Upper lobe of right lung (tissue), 1 donor: ENCODE measurements at regions not wholly inside any gene's neighbourhood (a gene's known extent, or its start where the extent isn't known, plus 50 kb on each side); places are given as distances from the start of the nearest gene placed in this dataset.

Experiments
- ATAC-seq: fragments of 200-7000 bp; cut with Tn5 transposase; one replicate; pipeline ENCODE4 v1.9.1; 2020; ENCODE audit warnings: mild to moderate bottlenecking, moderate library complexity
- DNase-seq: peaks from one replicate; pipeline ENCODE4 v3.0.0-alpha.2; 2020
- H3K27ac ChIP-seq: fragments of 200-600 bp; one replicate; pipeline ENCODE4 v1.8.0; 2022
- H3K27me3 ChIP-seq: fragments of 200-600 bp; one replicate; pipeline ENCODE4 v1.8.0; 2022; ENCODE audit warnings: mild to moderate bottlenecking
- H3K36me3 ChIP-seq: fragments of 200-600 bp; one replicate; pipeline ENCODE4 v1.8.0; 2022
- H3K4me1 ChIP-seq: fragments of 200-600 bp; one replicate; pipeline ENCODE4 v1.8.0; 2022
- H3K4me3 ChIP-seq: fragments of 200-600 bp; one replicate; pipeline ENCODE4 v1.8.0; 2022; ENCODE audit warnings: mild to moderate bottlenecking
- H3K9me3 ChIP-seq: fragments of 200-600 bp; one replicate; pipeline ENCODE4 v1.8.0; 2022
- CTCF ChIP-seq: fragments of 200-600 bp; IDR thresholded peaks from one replicate; pipeline ENCODE4 v1.8.0; 2022; ENCODE audit warnings: antibody characterized with exemption
- intact Hi-C: fragments of 100-400 bp; cut with DNase I; formaldehyde crosslinking; loops from one replicate; pipeline ENCODE4 v1.11.0; 2022
- donor health status: DM: no; HTN: yes; CAD: no; lungs with severe emphysema.

- H3K27me3 ChIP-seq, result no peaks in the 10 kb centered on the region
- TF ChIP-seq CTCF, result no peak
- H3K36me3 ChIP-seq, result no peaks in the 10 kb centered on the region
- no peak overlapping the region for H3K27ac ChIP-seq
- no peak for DNase-seq
- H3K4me3 ChIP-seq, result no peak overlapping the region
- intact Hi-C loops, result no loop called here
- no peaks in the 10 kb centered on the region for H3K9me3 ChIP-seq
- H3K4me1 ChIP-seq, result peaks cover 16% of the 10 kb centered on the region
- ATAC-seq, result no peak
Observed at GRCh38 chr3:72346526-72346926, 501.7 kb downstream of the SHQ1 start.

- Histone ChIP-seq H3K27me3 (no peaks in the 10 kb centered on the region), H3K27ac (no peak overlapping the region), H3K36me3 (no peaks in the 10 kb centered on the region), H3K4me1 (peaks cover 16% of the 10 kb centered on the region), H3K4me3 (no peak overlapping the region), H3K9me3 (no peaks in the 10 kb centered on the region)
- ATAC-seq (no peak), DNase-seq (no peak)
- no peak for TF ChIP-seq CTCF
- intact Hi-C loops, result no loop called here
Observed at GRCh38 chr3:72345980-72346379, 502.3 kb downstream of the SHQ1 start.

GRCh38 chr3:72345237-72345878, 502.9 kb downstream of the SHQ1 start:
- no peaks in the 10 kb centered on the region for H3K27me3 ChIP-seq
- no peak overlapping the region for H3K27ac ChIP-seq
- ATAC-seq (no peak), DNase-seq (no peak)
- H3K4me1 ChIP-seq, result peaks cover 16% of the 10 kb centered on the region
- H3K4me3 ChIP-seq, result no peak overlapping the region
- no peaks in the 10 kb centered on the region for H3K9me3 ChIP-seq
- no peaks in the 10 kb centered on the region for H3K36me3 ChIP-seq
- intact Hi-C loops, result no loop called here
- TF ChIP-seq CTCF, result no peak

- Histone ChIP-seq H3K27ac (no peak overlapping the region), H3K27me3 (no peaks in the 10 kb centered on the region), H3K36me3 (no peaks in the 10 kb centered on the region), H3K9me3 (no peaks in the 10 kb centered on the region), H3K4me3 (no peak overlapping the region), H3K4me1 (peaks cover 16% of the 10 kb centered on the region)
- intact Hi-C loops, result no loop called here
- no peak for ATAC-seq
- no peak for DNase-seq
- no peak for TF ChIP-seq CTCF
Observed at GRCh38 chr3:72344647-72345046, 503.6 kb downstream of the SHQ1 start.

- no peak for TF ChIP-seq CTCF
- no peaks in the 10 kb centered on the region for H3K36me3 ChIP-seq
- DNase-seq (no peak), ATAC-seq (no peak)
- H3K27ac ChIP-seq, result no peak overlapping the region
- intact Hi-C loops, result no loop called here
- H3K4me3 ChIP-seq, result no peak overlapping the region
- H3K27me3 ChIP-seq, result no peaks in the 10 kb centered on the region
- H3K4me1 ChIP-seq, result peaks cover 16% of the 10 kb centered on the region
- no peaks in the 10 kb centered on the region for H3K9me3 ChIP-seq
Observed at GRCh38 chr3:72344236-72344635, 504.0 kb downstream of the SHQ1 start.

- peaks cover 15% of the 10 kb centered on the region for H3K4me1 ChIP-seq
Observed at GRCh38 chr3:72343078-72343477, 505.2 kb downstream of the SHQ1 start.

More at GRCh38 chr3:72343078-72343477, 505.2 kb downstream of the SHQ1 start:
- Histone ChIP-seq H3K36me3 (no peaks in the 10 kb centered on the region), H3K9me3 (no peaks in the 10 kb centered on the region), H3K4me3 (no peak overlapping the region), H3K27me3 (no peaks in the 10 kb centered on the region), H3K27ac (no peak overlapping the region)
- ATAC-seq, result no peak
- TF ChIP-seq CTCF, result no peak
- intact Hi-C loops, result no loop called here
- DNase-seq, result no peak
